H54 (cell line): ENCODE measurements at regions not wholly inside any gene's neighbourhood (a gene's known extent, or its start where the extent isn't known, plus 50 kb on each side); places are given as distances from the start of the nearest gene placed in this dataset.

Experiments
- DNase-seq: peaks from one replicate; pipeline ENCODE4 v3.0.0; 2011; ENCODE audit warnings: low spot score, mixed read lengths; ENCODE audit not compliant: insufficient read length
- FAIRE-seq: peaks from 3 replicates; lab custom pipeline; 2011; peaks lifted over from hg19 to GRCh38; lab: Jason Lieb, UNC
- POLR2A ChIP-seq: IDR thresholded peaks from 2 replicates; pipeline ENCODE4 v1.6.1; 2011; ENCODE audit warnings: low read depth, mild to moderate bottlenecking, low read length

GRCh38 chr5:38795986-38796741, 49.6 kb upstream of the OSMR start:
- DNase-seq (no peak), FAIRE-seq (no peak)

More at GRCh38 chr5:38795986-38796741, 49.6 kb upstream of the OSMR start:
- no peak for TF ChIP-seq POLR2A
